Left renal pelvis (tissue), 4 donors: ENCODE measurements at regions not wholly inside any gene's neighbourhood (a gene's known extent, or its start where the extent isn't known, plus 50 kb on each side); places are given as distances from the start of the nearest gene placed in this dataset.

ENCODE experiments used
- DNase-seq, 4 donors: peaks; one replicate each; pipeline ENCODE4 v3.0.0-alpha.2; 2013; ENCODE audit warnings: low read depth in 4 of 4, low spot score in 3 of 4

DNA sequence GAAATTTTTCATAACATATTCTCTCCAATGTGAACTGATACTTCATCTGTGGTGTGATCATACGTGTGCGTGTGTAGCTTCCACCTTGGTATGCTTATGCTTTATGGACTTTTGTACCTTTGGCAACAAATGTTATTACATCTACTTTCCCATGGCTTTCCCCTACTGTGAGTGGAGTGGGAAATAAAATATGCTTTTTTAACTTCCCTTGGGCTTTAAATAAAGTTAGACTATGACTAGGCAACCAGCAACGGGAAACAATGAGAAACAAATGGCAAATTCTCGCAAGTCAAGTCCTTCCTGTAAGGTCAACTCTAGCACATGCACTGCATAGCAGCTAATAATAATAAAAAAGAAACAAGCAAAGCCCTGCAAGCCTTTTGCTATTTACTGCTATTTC is 205.0 kb upstream of the PDE5A start:
- DNase-seq: no peak

DNA sequence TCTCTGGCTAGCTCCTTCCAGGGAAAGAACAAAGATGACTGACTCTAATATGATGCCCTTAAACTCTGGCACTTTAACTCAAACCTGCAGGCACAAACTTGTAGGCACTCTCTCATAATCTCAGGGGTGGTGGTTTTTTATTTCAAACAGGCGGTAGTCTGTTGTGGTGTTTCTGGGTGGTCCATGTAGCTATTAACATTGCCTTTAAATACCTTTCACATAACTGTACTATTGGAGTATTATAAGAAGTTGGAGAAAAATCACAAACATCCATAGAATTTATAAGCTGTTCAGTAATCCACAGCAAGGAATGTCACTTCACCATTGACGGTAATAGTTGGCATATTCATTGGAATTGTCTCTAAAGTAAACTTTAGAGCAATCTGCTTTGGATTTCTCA is 204.2 kb upstream of the PDE5A start:
- DNase-seq: no peak

- DNase-seq: no peak
These were observed 200.7 kb upstream of the PDE5A start for GRCh38 chr4:119829326-119829725.

GRCh38 chr4:119825696-119826095 is 197.1 kb upstream of the PDE5A start:
- DNase-seq: no peak

DNA sequence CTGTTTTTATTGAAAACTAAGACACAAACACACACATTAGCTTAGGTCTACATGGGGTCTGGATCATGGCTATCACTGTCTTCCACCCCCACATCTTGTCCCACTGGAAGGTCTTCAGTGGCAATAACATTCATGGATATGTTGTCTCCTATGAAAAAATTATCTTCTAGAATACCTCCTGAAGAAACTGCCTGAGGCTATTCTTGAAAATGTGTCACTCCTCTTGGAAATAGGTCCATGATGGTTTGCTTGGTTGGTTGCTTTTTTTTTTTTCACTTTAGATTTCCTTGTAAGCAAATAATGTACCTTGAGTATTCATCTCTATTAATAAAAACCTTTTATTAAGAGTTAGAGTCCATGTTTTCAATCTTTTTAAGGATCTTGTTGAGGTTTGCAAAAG is 195.3 kb upstream of the PDE5A start:
- no peak for DNase-seq

GRCh38 chr4:119823045-119823444 is 194.4 kb upstream of the PDE5A start:
- DNase-seq: no peak

- DNase-seq: no peak
These were observed 187.9 kb upstream of the PDE5A start for GRCh38 chr4:119816473-119816872.

DNA sequence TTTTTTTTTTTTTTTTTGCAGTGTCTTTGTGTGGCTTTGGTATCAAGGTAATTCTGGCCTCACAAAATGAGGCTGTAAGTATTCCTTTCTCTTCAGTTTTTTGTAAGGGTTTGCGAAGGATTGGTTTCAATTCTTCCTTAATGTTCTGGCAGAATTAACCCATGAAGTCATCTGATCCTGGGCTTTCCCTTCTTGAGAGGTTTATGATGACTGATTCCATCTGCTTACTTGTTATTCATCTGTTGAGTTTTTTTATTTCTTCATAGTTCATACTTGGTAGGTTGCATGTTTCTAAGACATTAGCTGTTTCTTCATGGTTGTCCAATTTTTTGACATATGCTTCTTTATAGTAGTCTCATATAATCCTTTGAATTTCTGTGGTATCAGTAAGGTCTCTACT is 181.4 kb upstream of the PDE5A start:
- DNase-seq: no peak

DNA sequence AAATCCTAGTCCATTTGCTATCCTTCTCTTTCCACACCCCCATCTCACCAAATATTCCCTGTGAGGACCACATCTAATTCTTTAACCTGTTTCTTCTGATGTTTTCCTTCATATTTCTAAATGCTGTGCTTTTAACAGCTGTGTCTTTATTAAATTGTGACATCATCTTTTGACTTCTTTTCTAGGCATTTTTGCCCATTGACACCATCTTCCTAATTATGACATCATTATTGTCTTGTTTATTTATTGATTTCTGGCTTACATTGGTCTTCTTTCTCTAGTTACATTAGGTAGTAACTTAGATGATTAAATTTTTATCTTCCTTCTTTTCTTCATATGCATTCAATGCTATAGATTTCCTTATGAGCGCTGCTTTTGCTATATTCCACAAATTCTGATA is 175.8 kb upstream of the PDE5A start:
- no peak for DNase-seq

DNA sequence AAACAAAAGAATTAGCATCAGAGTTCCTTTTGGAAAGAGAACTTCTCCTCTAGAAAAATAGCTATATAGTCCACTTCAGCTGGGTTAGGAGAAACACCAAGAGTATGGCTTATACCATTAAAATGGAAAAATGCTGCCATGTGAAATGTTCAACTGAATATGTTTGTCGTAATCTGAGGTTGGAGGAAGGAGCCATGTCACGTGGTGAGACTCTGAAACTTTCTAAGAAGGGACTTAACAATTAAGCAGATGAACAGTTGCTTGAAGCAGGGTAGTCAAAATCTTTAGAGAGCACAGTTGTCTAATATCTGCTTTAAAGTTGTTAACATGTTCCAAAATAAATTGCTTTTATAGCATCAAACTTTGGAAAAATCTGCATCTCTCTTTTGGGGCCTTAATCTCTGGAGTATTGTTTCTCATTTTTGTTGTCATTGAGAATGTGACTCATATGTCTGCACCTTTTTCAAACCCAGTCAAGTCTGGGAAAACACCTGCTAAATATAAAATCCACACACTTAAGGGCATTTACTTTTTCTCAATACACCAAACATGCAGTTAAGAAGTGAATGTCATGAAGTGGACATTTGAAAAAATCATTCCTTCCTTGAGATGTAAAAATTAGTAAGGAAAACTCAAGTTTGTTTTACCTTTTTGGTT is 168.8 kb upstream of the PDE5A start:
- no peak for DNase-seq

GRCh38 chr4:119795986-119796578 is 167.5 kb upstream of the PDE5A start:
- no peak for DNase-seq

DNA sequence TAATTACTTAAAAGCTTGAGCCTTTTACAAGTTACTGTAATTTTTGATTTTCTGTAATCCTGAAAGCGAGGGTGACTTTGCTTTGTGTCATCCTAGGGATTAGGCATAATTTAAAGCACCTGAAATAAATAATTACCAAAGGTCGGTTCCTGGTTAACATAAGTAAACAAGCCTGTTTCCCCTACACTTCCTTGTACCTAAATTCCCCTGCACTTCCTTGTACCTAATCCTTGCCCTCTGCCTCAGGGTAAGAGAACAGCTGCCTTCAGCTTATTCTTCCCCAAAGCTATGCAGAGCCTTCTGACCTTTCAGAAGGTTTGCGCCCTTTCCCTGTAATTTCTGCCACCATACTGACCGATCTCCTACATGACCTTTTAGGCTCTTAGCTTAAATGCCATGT is 166.1 kb upstream of the PDE5A start:
- DNase-seq: no peak

GRCh38 chr4:119794113-119794512 is 165.5 kb upstream of the PDE5A start:
- DNase-seq: no peak

DNA sequence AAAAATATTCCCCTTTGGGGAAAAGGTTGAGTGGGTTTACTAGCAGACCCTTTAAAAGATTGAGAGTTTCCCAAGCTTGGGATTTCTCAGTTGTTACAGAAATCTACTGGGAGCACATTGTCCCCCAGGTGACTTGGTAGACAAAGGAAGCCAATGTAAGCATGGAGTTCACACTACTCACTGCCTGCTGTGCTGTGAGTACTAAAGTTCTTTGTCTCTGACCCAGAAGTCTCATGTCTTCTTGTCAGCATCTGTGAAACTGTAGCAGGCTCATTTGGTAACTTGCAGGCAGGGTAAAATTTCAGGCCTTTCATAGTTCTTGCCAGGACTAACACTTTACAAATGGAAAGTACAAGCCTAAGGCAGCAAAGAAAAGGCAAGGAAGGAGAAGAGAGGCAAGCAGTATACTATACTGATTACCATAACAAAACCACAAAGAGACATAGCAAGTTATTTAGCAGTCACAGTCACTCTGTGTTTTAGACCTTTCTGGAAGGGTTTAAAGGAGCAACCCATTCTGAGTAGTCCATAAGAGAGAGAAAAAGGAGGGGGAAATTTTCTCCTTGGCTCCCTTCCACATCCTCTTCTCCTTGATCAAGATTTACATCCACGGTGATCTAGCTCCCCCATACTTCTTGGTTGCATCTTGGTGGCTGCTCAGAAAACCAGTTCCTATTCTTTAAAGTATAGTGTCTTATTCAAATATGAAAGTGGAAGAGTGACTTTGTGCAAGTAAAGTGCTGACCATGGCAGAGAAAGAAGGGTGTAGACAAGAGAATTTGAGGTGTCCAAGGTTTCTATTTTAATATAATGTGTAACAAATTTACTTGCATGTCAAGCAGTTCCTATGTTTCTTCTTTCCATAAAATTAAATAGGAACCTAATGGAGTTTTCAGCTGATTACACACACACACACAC is 160.0 kb upstream of the PDE5A start:
- DNase-seq: no peak

- DNase-seq: no peak
These were observed 157.4 kb upstream of the PDE5A start for GRCh38 chr4:119785963-119786362.

- DNase-seq: no peak
These were observed 154.8 kb upstream of the PDE5A start for GRCh38 chr4:119783189-119783983.

GRCh38 chr4:119781044-119781443 is 152.4 kb upstream of the PDE5A start:
- no peak for DNase-seq

DNA sequence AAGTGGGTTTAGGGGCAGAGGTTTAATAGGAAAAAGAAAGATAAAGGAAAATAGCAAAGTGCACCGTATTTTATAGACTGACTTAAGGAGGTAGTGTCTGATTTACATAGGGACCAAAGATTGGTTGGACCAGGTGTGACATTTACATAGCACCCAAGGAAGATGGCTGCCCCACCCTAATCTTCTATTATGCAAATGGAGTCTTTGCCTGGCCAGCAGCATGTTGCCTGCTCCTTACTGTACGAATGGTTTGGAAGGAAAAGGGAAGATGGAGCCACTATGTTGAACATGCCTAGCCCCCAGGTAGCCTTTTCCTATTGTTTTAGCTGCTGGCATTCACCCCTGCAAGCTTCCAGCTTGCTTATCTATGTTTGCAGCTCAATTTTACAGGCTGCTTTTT is 146.2 kb upstream of the PDE5A start:
- no peak for DNase-seq

DNA sequence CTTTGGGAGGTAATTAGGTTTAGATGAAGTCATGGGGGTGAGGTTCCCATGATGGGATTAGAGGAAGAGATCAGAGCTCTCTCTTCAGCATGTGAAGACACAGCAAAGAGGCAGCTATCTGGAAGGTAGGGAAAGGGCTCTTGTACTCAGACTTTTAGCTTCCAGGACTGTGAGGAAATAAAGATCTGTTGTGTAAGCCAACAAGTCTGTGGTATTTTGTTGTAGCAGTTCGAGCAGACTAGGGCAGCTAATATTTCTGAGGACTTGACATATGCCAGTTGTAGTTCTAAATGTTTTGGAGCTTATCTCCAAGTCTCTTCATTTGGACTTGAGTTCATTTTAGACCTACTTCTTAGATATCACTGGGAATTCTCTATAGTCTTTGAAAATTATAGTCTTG is 137.3 kb upstream of the PDE5A start:
- DNase-seq: no peak

GRCh38 chr4:119765469-119765868 is 136.9 kb upstream of the PDE5A start:
- no peak for DNase-seq

GRCh38 chr4:119763386-119763785 is 134.8 kb upstream of the PDE5A start:
- no peak for DNase-seq
